ENCODE measurements at regions not wholly inside any gene's neighbourhood (a gene's known extent, or its start where the extent isn't known, plus 50 kb on each side); places are given as distances from the start of the nearest gene placed in this dataset.

DNA sequence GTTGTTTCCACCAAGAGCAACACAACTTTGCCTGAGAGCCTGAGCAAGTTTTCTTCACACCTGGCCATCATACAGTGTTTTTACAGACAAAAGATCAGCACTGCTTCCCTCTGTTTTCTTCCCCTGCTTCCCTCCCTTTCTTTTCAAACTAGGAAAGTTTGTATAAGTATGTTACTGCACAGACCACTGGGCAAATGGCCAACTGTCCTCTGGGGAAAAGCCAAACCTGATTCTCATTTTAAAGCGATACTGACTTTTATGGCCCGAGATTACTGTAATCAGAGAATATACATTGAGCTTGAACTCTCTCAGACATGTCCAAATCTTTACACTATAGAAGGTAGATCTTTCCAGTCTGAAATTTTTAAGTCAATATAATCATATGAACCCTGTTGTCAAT lies 415.0 kb downstream of the NFIB start:
- Histone ChIP-seq H3K4me3 (ENCODE audit: insufficient read depth, low read length) (no peak overlapping the region), H3K27me3 (ENCODE audit: insufficient read depth, low read length) (no peaks in the 10 kb centered on the region), H3K4me1 (ENCODE audit: insufficient read depth, low read length) (no peaks in the 10 kb centered on the region), H3K27ac (ENCODE audit: low read depth, low read length) (no peak overlapping the region), H3K4me2 (ENCODE audit: insufficient read depth, low read length) (no peak overlapping the region), H3K9me3 (ENCODE audit: low read depth, low read length) (no peaks in the 10 kb centered on the region), H2AFZ (ENCODE audit: low read length) (no peak overlapping the region), H3K36me3 (ENCODE audit: insufficient read depth, low read length) (no peaks in the 10 kb centered on the region), H4K20me1 (ENCODE audit: insufficient read depth, low read length) (no peaks in the 10 kb centered on the region), H3K79me2 (ENCODE audit: insufficient read depth, low read length) (no peaks in the 10 kb centered on the region)
- TF ChIP-seq CTCF (IDR thresholded peaks at IDR 0.05; ENCODE audit: extremely low read depth, low read depth, low read length) = no peak
- no peak for DNase-seq (ENCODE audit: insufficient read length, low spot score, missing footprints)

GRCh38 chr9:13896922-13897835 lies 416.8 kb downstream of the NFIB start:
- H3K79me2 ChIP-seq (ENCODE audit: insufficient read depth, low read length) = no peaks in the 10 kb centered on the region
- H3K9me3 ChIP-seq (ENCODE audit: low read depth, low read length) = no peaks in the 10 kb centered on the region
- H3K36me3 ChIP-seq (ENCODE audit: insufficient read depth, low read length) = no peaks in the 10 kb centered on the region
- H2AFZ ChIP-seq (ENCODE audit: low read length) = no peak overlapping the region
- no peaks in the 10 kb centered on the region for H3K4me1 ChIP-seq (ENCODE audit: insufficient read depth, low read length)
- no peaks in the 10 kb centered on the region for H3K27me3 ChIP-seq (ENCODE audit: insufficient read depth, low read length)
- H3K27ac ChIP-seq (ENCODE audit: low read depth, low read length) = no peak overlapping the region
- H4K20me1 ChIP-seq (ENCODE audit: insufficient read depth, low read length) = no peaks in the 10 kb centered on the region
- no peak for DNase-seq (ENCODE audit: insufficient read length, low spot score, missing footprints)
- H3K4me3 ChIP-seq (ENCODE audit: insufficient read depth, low read length) = no peak overlapping the region
- no peak overlapping the region for H3K4me2 ChIP-seq (ENCODE audit: insufficient read depth, low read length)
- no peak for TF ChIP-seq CTCF (IDR thresholded peaks at IDR 0.05; ENCODE audit: extremely low read depth, low read depth, low read length)

- H3K36me3 ChIP-seq (ENCODE audit: insufficient read depth, low read length) = no peaks in the 10 kb centered on the region
- no peak overlapping the region for H3K27ac ChIP-seq (ENCODE audit: low read depth, low read length)
- no peak for DNase-seq (ENCODE audit: insufficient read length, low spot score, missing footprints)
- no peaks in the 10 kb centered on the region for H3K4me1 ChIP-seq (ENCODE audit: insufficient read depth, low read length)
- H3K79me2 ChIP-seq (ENCODE audit: insufficient read depth, low read length) = no peaks in the 10 kb centered on the region
- no peak overlapping the region for H3K4me2 ChIP-seq (ENCODE audit: insufficient read depth, low read length)
- H4K20me1 ChIP-seq (ENCODE audit: insufficient read depth, low read length) = no peaks in the 10 kb centered on the region
- H3K9me3 ChIP-seq (ENCODE audit: low read depth, low read length) = no peaks in the 10 kb centered on the region
- H3K4me3 ChIP-seq (ENCODE audit: insufficient read depth, low read length) = no peak overlapping the region
- no peak overlapping the region for H2AFZ ChIP-seq (ENCODE audit: low read length)
- no peaks in the 10 kb centered on the region for H3K27me3 ChIP-seq (ENCODE audit: insufficient read depth, low read length)
- TF ChIP-seq CTCF (IDR thresholded peaks at IDR 0.05; ENCODE audit: extremely low read depth, low read depth, low read length) = no peak
Measured at GRCh38 chr9:13896047-13896446, 417.9 kb downstream of the NFIB start.

- DNase-seq (ENCODE audit: insufficient read length, low spot score, missing footprints) = no peak
- H3K4me3 ChIP-seq (ENCODE audit: insufficient read depth, low read length) = no peak overlapping the region
- H3K36me3 ChIP-seq (ENCODE audit: insufficient read depth, low read length) = no peaks in the 10 kb centered on the region
- no peak overlapping the region for H3K4me2 ChIP-seq (ENCODE audit: insufficient read depth, low read length)
- H3K9me3 ChIP-seq (ENCODE audit: low read depth, low read length) = no peaks in the 10 kb centered on the region
- H3K4me1 ChIP-seq (ENCODE audit: insufficient read depth, low read length) = no peaks in the 10 kb centered on the region
- H3K27me3 ChIP-seq (ENCODE audit: insufficient read depth, low read length) = no peaks in the 10 kb centered on the region
- no peak for TF ChIP-seq CTCF (IDR thresholded peaks at IDR 0.05; ENCODE audit: extremely low read depth, low read depth, low read length)
- no peak overlapping the region for H2AFZ ChIP-seq (ENCODE audit: low read length)
- H3K79me2 ChIP-seq (ENCODE audit: insufficient read depth, low read length) = no peaks in the 10 kb centered on the region
- no peaks in the 10 kb centered on the region for H4K20me1 ChIP-seq (ENCODE audit: insufficient read depth, low read length)
- no peak overlapping the region for H3K27ac ChIP-seq (ENCODE audit: low read depth, low read length)
Measured at GRCh38 chr9:13885258-13885657, 428.7 kb downstream of the NFIB start.

All from osteoblast (primary cell).